ENCODE measurements at regions not wholly inside any gene's neighbourhood (a gene's known extent, or its start where the extent isn't known, plus 50 kb on each side); places are given as distances from the start of the nearest gene placed in this dataset.

- Mint-ChIP-seq H3K4me1 (no peaks in the 10 kb centered on the region), H3K27me3 (ENCODE audit: low read depth) (no peaks in the 10 kb centered on the region), H3K36me3 (ENCODE audit: low read depth) (no peaks in the 10 kb centered on the region), H3K27ac (no peak overlapping the region), H3K9me3 (peaks cover 4% of the 10 kb centered on the region), H3K4me3 (no peak overlapping the region)
- TF ChIP-seq CTCF (IDR thresholded peaks at IDR 0.05; ENCODE audit: unreplicated experiment in 3 of 3) = no peak
Measured at GRCh38 chr6:50301307-50301706, 251.6 kb upstream of the DEFB112 start.

- no peak overlapping the region for H3K4me3 Mint-ChIP-seq
- peaks cover 4% of the 10 kb centered on the region for H3K9me3 Mint-ChIP-seq
- no peaks in the 10 kb centered on the region for H3K36me3 Mint-ChIP-seq (ENCODE audit: low read depth)
- TF ChIP-seq CTCF (IDR thresholded peaks at IDR 0.05; ENCODE audit: unreplicated experiment in 3 of 3) = no peak
- no peaks in the 10 kb centered on the region for H3K27me3 Mint-ChIP-seq (ENCODE audit: low read depth)
- H3K27ac Mint-ChIP-seq = no peak overlapping the region
- no peaks in the 10 kb centered on the region for H3K4me1 Mint-ChIP-seq
Measured at GRCh38 chr6:50305660-50306059, 255.9 kb upstream of the DEFB112 start.

- no peaks in the 10 kb centered on the region for H3K27me3 Mint-ChIP-seq (ENCODE audit: low read depth)
- no peaks in the 10 kb centered on the region for H3K4me1 Mint-ChIP-seq
- H3K9me3 Mint-ChIP-seq = peaks cover 1% of the 10 kb centered on the region
- H3K4me3 Mint-ChIP-seq = no peak overlapping the region
- no peak for TF ChIP-seq CTCF (IDR thresholded peaks at IDR 0.05; ENCODE audit: unreplicated experiment in 3 of 3)
- no peak overlapping the region for H3K27ac Mint-ChIP-seq
- no peaks in the 10 kb centered on the region for H3K36me3 Mint-ChIP-seq (ENCODE audit: low read depth)
Measured at GRCh38 chr6:50318536-50318935, 268.8 kb upstream of the DEFB112 start.

GRCh38 chr6:50330347-50330746 lies 280.6 kb upstream of the DEFB112 start:
- H3K9me3 Mint-ChIP-seq = peaks cover 4% of the 10 kb centered on the region
- no peaks in the 10 kb centered on the region for H3K4me1 Mint-ChIP-seq
- no peak overlapping the region for H3K4me3 Mint-ChIP-seq
- TF ChIP-seq CTCF (IDR thresholded peaks at IDR 0.05; ENCODE audit: unreplicated experiment in 3 of 3) = no peak
- no peaks in the 10 kb centered on the region for H3K27me3 Mint-ChIP-seq (ENCODE audit: low read depth)
- H3K27ac Mint-ChIP-seq = no peak overlapping the region
- H3K36me3 Mint-ChIP-seq (ENCODE audit: low read depth) = no peaks in the 10 kb centered on the region

GRCh38 chr6:50330963-50331362 lies 281.2 kb upstream of the DEFB112 start:
- H3K4me3 Mint-ChIP-seq = no peak overlapping the region
- no peaks in the 10 kb centered on the region for H3K36me3 Mint-ChIP-seq (ENCODE audit: low read depth)
- no peaks in the 10 kb centered on the region for H3K4me1 Mint-ChIP-seq
- no peak for TF ChIP-seq CTCF (IDR thresholded peaks at IDR 0.05; ENCODE audit: unreplicated experiment in 3 of 3)
- no peak overlapping the region for H3K27ac Mint-ChIP-seq
- no peaks in the 10 kb centered on the region for H3K27me3 Mint-ChIP-seq (ENCODE audit: low read depth)
- no peaks in the 10 kb centered on the region for H3K9me3 Mint-ChIP-seq

GRCh38 chr6:50333696-50334095 lies 284.0 kb upstream of the DEFB112 start:
- Mint-ChIP-seq H3K27me3 (ENCODE audit: low read depth) (no peaks in the 10 kb centered on the region), H3K4me3 (no peak overlapping the region), H3K4me1 (no peaks in the 10 kb centered on the region), H3K36me3 (ENCODE audit: low read depth) (no peaks in the 10 kb centered on the region), H3K27ac (no peak overlapping the region), H3K9me3 (no peaks in the 10 kb centered on the region)
- TF ChIP-seq CTCF (IDR thresholded peaks at IDR 0.05; ENCODE audit: unreplicated experiment in 3 of 3) = no peak

Data from nephron (organoid).